ENCODE measurements at regions not wholly inside any gene's neighbourhood (a gene's known extent, or its start where the extent isn't known, plus 50 kb on each side); places are given as distances from the start of the nearest gene placed in this dataset.

DNA sequence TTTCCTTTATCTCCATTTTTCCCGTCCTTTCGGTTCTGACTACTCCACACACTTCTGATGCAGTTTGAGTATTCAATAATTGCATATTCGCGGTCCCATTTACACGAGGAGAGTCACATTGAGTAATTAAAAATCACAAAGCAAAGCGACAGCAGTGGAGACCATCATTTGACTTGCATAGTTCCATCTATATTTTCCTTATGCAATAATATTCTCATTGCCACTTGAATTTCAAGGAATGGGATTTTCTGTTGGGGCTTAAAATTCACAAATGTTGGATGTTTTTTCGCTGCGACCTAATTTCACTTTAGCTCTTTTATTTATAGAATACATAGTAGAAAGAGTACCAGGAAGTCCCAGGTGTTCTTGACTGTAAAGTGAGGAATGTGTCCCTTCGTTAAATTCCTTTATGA is 186.8 kb downstream of the ZEB2 start:
- no peak for DNase-seq

GRCh38 chr2:144332356-144333142 is 187.4 kb downstream of the ZEB2 start:
- DNase-seq = peak; percentile 78

GRCh38 chr2:144331674-144332355 is 188.1 kb downstream of the ZEB2 start:
- DNase-seq = peak; percentile 78

- no peak for DNase-seq
Measured at GRCh38 chr2:144330951-144331673, 188.8 kb downstream of the ZEB2 start.

- no peak for DNase-seq
Measured at GRCh38 chr2:144329472-144329871, 190.4 kb downstream of the ZEB2 start.

DNA sequence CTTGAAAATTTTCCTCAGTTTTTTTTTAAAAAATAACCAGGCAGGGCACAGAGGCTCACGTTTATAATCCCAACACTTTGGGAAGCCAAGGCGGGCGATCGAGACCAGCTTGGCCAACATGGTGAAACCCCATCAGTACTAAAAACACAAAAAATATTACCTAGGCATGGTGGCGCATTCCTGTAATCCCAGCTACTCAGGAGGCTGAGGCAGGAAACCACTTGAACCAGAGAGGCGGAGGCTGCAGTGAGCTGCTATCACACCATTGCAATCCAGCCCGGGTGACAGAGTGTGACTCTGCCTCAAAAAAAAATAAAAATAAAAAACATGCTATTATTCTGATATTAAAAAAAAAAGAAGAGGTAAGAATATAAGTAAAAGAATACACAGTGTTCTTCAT is 191.0 kb downstream of the ZEB2 start:
- DNase-seq = no peak

GRCh38 chr2:144326825-144327224 is 193.1 kb downstream of the ZEB2 start:
- no peak for DNase-seq

DNA sequence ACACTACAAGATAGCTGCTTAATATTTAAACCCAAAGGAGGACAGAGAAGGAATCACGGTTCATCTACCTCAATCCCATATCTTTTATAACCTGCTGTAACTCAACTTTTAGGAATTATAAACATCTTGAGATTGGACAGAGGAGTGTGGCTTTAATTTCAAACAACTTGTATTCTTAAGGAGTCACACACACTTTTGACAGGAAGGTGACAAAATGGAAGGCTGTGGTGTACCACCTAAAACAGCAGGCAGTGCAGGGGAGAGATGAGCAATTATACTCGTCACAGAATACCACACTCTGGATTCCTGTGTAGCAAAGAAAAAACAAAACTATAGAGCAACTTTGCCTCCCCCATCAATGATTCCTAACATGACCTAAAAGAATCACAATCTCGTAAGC is 194.8 kb downstream of the ZEB2 start:
- DNase-seq = no peak

DNA sequence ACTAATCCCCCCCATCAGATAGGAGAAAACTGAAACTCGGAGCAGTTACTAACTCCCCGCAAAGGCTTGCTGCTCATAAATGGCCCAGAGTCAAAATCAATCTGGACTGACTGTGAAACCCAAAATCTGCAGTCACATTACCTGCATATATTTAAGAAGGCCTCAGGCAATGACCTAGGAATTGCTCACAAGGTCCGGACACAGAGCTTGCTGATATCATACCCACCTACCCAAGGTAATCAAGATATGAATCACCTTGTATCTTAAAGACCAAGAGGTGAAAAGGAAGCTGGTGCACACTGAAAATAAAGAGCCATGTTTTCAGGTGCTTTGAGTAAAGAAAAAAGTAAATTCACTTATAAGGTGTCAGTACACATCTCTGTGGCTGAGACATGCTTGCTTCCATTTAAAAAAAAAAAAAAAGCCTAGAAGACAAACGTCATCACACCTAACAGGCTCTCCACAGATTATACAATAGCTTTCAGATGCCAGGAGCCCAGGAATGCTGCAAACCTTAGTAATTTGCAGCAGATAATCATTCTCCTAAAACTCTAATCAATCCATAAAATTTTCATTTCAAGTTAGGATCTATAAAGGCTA is 195.4 kb downstream of the ZEB2 start:
- DNase-seq = no peak

DNA sequence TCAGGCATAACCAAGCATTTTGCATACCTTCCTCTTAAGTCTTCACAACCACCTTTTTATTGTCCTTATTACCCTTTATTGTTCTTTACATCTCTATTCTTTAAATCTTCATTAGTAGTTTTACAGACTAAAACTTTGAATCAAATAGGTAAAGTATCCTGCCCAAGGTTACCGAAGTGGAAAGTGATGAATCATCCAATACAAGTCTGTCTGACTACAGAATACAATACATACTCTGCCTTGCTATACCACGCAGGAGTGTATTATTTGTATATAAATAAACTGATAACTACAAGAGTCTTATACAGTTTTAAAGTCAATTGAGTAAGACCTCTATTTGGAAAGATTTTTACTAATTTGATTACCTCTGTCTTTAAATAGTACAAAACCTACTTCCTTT is 196.0 kb downstream of the ZEB2 start:
- no peak for DNase-seq

DNA sequence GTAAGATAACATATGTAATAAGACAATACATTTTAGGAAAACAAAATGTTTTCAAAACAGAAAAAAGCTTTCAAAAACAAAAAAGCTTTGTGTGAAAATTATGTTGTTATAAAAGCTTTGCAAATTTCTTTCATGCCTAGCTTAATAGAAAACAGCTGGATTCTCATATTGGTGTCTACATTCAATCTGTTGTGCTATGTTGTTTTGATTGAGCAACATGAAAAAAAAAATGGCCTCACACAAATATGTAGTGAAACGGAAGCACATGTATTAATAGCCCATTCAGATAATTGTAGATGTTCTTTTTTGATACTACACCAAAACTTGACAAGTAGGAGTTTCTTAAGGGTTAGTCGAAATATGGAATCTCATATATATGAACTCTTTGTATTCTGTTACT is 197.5 kb downstream of the ZEB2 start:
- no peak for DNase-seq

DNA sequence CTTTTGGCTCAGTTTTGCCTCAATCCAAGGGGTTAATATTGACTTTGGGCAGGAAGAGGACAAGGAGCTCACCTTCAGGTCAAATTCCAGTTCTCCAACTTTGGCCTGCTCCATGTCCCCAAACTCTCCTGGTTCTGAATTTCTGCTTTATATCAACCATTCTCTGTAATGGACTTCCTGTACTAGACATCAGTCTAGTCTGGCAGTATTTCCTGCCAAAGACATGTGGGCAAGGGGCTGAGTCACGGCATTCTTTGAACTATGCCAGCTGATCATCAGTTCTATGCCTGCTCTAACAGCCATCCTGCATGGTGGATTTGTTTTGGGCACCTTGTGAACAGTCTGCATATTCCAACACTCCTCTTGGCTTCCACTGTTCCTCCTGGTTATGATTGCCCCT is 199.4 kb downstream of the ZEB2 start:
- peak; percentile 26 for DNase-seq

GRCh38 chr2:144317071-144317738 is 202.7 kb downstream of the ZEB2 start:
- no peak for DNase-seq

- no peak for DNase-seq
Measured at GRCh38 chr2:144310889-144311608, 208.9 kb downstream of the ZEB2 start.

DNA sequence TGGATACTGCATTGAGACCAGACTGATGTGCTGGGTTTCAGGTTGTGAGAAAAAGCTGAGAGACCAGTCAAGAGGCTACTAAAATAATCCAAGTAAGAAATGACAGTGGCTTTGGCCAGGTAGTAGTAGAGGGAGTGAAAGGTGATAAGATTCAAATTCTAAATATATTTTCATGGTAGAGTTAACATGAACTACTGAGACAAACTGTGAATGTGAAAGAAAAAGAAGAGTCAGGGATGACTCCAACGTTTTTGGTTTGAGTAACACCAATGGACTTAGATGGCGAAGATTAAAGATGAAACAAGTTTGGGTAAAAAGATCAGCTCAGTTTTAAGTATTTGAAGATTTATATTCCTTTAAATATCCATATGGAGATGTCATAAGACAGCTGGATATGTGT is 209.4 kb downstream of the ZEB2 start:
- DNase-seq = no peak

DNA sequence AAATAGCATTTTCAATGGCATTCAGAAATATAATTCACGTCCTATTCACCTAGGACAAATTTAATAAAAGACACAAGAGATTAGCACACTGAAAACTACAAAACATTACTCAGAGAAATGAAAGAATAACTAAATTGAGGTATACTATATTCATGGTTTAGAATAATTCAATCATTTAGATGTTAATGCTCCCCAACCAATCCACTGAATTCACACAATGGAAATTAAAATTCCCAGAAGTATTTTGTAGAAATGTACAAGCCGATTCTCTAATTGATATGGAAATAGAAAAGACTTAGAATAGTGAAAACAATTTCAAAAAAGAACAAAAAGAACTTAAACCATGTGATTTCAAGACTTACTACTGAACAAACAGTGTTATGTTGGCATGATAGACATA is 212.2 kb downstream of the ZEB2 start:
- DNase-seq = no peak

DNA sequence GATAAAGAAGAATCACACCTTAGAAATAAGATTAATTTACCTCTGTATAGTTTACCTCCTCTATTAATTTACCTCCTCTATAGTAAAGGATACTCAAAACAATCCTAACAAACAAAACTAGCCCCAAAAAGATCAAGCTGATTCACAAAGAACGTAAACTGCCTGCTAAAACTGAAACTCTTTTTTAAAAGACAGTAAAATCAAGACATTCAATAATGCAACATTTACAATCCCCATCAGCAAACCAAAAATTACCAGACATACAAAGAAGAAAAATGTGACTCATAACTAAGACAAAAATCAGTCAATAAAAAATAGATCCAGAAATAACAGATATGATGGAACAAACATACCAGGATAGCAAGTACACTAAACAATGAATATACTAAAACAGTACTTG is 215.7 kb downstream of the ZEB2 start:
- DNase-seq = no peak

GRCh38 chr2:144300632-144301031 is 219.3 kb downstream of the ZEB2 start:
- no peak for DNase-seq

DNA sequence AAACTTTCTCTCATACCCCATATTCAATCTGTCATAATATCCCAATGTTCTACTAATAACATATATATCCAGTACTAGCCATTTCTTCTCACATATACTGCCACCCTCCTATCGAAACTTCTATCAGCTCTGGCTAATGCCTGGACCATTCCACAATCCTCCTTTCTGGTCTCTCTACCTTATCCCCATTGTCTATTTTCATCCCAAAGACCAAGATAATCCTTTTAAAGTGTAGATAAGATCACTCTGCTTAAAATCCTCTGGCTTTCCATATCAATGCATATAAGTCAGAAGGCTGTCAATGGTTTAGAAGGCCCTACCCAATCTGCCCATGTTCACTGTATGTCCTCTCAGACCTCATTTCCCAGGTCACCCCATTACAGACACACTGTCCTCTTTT is 229.6 kb downstream of the ZEB2 start:
- DNase-seq = no peak

GRCh38 chr2:144288438-144288837 is 231.5 kb downstream of the ZEB2 start:
- DNase-seq = no peak

- DNase-seq = no peak
Measured at GRCh38 chr2:144285324-144285723, 234.6 kb downstream of the ZEB2 start.

GRCh38 chr2:144281476-144281875 is 238.4 kb downstream of the ZEB2 start:
- DNase-seq = no peak
